Spleen (tissue), 7 donors: ENCODE measurements at regions not wholly inside any gene's neighbourhood (a gene's known extent, or its start where the extent isn't known, plus 50 kb on each side); places are given as distances from the start of the nearest gene placed in this dataset.

Source experiments
- CTCF ChIP-seq, 11 experiments: fragments of 200-600 bp in 7 of 11; fragments of 450-650 bp in 4 of 11; sonication (generic) in 4 of 11; IDR thresholded peaks in 8 of 11; conservative IDR thresholded peaks in 3 of 11; 1 replicate in 7 of 11; 2 replicates in 4 of 11; pipeline versions ENCODE4 v1.4.0 to v1.8.0; 2016 to 2021; ENCODE audit warnings: antibody characterized with exemption in 11 of 11, inconsistent platforms in 4 of 11, mild to moderate bottlenecking in 1 of 11
- POLR2AphosphoS5 ChIP-seq, 3 donors: sonication (generic); formaldehyde crosslinking; IDR thresholded peaks; one replicate each; pipeline ENCODE4 v1.5.1; 2017; ENCODE audit warnings: antibody characterized with exemption in 3 of 3
- donor health status: DM: no; HTN: no; CAD: no; lungs with moderate emphysema.
- donor health status: DM: no; HTN: no; CAD: no.
- donor health status: DM: no; HTN: no; CAD: no.

GRCh38 chr11:90700789-90701439, 478.1 kb upstream of the CHORDC1 start:
- TF ChIP-seq CTCF (IDR thresholded peaks at IDR 0.05 in 8 of 11, conservative IDR thresholded peaks at IDR 0.05 in 3 of 11), result no peak
- no peak for TF ChIP-seq POLR2AphosphoS5 (IDR thresholded peaks at IDR 0.05)
